Liver (tissue), 3 donors: ENCODE measurements at regions not wholly inside any gene's neighbourhood (a gene's known extent, or its start where the extent isn't known, plus 50 kb on each side); places are given as distances from the start of the nearest gene placed in this dataset.
"Not testable (repeated sequence)": the region's sequence is repeated elsewhere in the genome, so short reads cannot be mapped to it uniquely, and the experiment has no call there.

Experiments used
- EGR1 ChIP-seq, 2 donors: IDR thresholded peaks; 2 replicates each; pipeline ENCODE4 v1.6.1; 2016 to 2018; ENCODE audit warnings: antibody characterized with exemption in 2 of 2, low read depth in 2 of 2
- JUND ChIP-seq, 2 donors: IDR thresholded peaks; 2 replicates each; pipeline ENCODE4 v1.6.1; 2016; ENCODE audit warnings: antibody characterized with exemption in 2 of 2
- SP1 ChIP-seq: IDR thresholded peaks from 2 replicates; pipeline ENCODE4 v1.6.1; 2018; ENCODE audit warnings: antibody characterized with exemption, mild to moderate bottlenecking
- YY1 ChIP-seq: IDR thresholded peaks from 2 replicates; pipeline ENCODE4 v1.6.1; 2016; ENCODE audit warnings: antibody characterized with exemption, mild to moderate bottlenecking
- TF ChIP-seq, protein P1 (sequence below): IDR thresholded peaks from 2 replicates; pipeline ENCODE4 v1.6.1; 2016; ENCODE audit warnings: antibody characterized with exemption
- TF ChIP-seq, protein P2 (sequence below): IDR thresholded peaks from 2 replicates; pipeline ENCODE4 v1.6.1; 2016; ENCODE audit warnings: antibody characterized with exemption, mild to moderate bottlenecking
- TF ChIP-seq, protein P3 (sequence below): fragments of 150-350 bp; IDR thresholded peaks from 2 replicates; pipeline ENCODE4 v1.5.1; 2017; ENCODE audit warnings: improper control_type of control experiment, low read depth, low read length; ENCODE audit not compliant: missing input control
- donor health status: healthy.
- donor health status: healthy.

DNA sequence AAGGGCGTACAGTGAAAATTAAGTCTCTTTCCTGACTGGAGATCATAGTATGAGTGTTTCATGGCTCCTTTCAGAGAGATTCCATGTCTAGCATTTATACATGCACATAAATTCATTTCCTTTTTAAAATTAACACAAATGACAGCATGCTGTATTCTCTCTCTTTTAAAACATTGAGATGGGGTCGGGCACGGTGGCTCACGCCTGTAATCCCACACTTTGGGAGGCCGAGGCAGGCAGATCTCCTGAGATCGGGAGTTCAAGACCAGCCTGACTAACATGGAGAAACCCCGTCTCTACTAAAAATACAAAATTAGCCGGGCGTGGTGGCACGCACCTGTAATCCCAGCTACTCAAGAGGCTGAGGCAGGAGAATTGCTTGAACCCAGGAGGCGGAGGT lies 93.1 kb downstream of the NPIPB5 start:
- TF ChIP-seq, protein P1, sequence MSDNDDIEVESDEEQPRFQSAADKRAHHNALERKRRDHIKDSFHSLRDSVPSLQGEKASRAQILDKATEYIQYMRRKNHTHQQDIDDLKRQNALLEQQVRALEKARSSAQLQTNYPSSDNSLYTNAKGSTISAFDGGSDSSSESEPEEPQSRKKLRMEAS: not testable (repeated sequence)
- TF ChIP-seq, protein P2, sequence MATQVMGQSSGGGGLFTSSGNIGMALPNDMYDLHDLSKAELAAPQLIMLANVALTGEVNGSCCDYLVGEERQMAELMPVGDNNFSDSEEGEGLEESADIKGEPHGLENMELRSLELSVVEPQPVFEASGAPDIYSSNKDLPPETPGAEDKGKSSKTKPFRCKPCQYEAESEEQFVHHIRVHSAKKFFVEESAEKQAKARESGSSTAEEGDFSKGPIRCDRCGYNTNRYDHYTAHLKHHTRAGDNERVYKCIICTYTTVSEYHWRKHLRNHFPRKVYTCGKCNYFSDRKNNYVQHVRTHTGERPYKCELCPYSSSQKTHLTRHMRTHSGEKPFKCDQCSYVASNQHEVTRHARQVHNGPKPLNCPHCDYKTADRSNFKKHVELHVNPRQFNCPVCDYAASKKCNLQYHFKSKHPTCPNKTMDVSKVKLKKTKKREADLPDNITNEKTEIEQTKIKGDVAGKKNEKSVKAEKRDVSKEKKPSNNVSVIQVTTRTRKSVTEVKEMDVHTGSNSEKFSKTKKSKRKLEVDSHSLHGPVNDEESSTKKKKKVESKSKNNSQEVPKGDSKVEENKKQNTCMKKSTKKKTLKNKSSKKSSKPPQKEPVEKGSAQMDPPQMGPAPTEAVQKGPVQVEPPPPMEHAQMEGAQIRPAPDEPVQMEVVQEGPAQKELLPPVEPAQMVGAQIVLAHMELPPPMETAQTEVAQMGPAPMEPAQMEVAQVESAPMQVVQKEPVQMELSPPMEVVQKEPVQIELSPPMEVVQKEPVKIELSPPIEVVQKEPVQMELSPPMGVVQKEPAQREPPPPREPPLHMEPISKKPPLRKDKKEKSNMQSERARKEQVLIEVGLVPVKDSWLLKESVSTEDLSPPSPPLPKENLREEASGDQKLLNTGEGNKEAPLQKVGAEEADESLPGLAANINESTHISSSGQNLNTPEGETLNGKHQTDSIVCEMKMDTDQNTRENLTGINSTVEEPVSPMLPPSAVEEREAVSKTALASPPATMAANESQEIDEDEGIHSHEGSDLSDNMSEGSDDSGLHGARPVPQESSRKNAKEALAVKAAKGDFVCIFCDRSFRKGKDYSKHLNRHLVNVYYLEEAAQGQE: not testable (repeated sequence)
- TF ChIP-seq, protein P3, sequence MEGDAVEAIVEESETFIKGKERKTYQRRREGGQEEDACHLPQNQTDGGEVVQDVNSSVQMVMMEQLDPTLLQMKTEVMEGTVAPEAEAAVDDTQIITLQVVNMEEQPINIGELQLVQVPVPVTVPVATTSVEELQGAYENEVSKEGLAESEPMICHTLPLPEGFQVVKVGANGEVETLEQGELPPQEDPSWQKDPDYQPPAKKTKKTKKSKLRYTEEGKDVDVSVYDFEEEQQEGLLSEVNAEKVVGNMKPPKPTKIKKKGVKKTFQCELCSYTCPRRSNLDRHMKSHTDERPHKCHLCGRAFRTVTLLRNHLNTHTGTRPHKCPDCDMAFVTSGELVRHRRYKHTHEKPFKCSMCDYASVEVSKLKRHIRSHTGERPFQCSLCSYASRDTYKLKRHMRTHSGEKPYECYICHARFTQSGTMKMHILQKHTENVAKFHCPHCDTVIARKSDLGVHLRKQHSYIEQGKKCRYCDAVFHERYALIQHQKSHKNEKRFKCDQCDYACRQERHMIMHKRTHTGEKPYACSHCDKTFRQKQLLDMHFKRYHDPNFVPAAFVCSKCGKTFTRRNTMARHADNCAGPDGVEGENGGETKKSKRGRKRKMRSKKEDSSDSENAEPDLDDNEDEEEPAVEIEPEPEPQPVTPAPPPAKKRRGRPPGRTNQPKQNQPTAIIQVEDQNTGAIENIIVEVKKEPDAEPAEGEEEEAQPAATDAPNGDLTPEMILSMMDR: not testable (repeated sequence)
- not testable (repeated sequence) for TF ChIP-seq SP1; JUND (IDR thresholded peaks at IDR 0.05); YY1; EGR1 (IDR thresholded peaks at IDR 0.05; ENCODE audit: low read depth in 2 of 2)
